Activated CD4-positive, CD25-positive, alpha-beta regulatory T cell treated with anti-CD3 and anti-CD28 coated beads, Interleukin-2, amount 50 U/mL, for 24 hours (primary cell): ENCODE measurements at regions not wholly inside any gene's neighbourhood (a gene's known extent, or its start where the extent isn't known, plus 50 kb on each side); places are given as distances from the start of the nearest gene placed in this dataset.
"Not testable (repeated sequence)": the region's sequence is repeated elsewhere in the genome, so short reads cannot be mapped to it uniquely, and the experiment has no call there.

Experiments used
- ATAC-seq, 2 donors: fragments of 150-1000 bp; cut with Tn5 transposase; one replicate each; pipeline ENCODE4 v1.10.0; 2021; ENCODE audit warnings: mild to moderate bottlenecking in 1 of 2, moderate library complexity in 1 of 2

GRCh38 chr9:135343837-135344522 is 135.6 kb upstream of the PPP1R26 start:
- no peak for ATAC-seq

- ATAC-seq, result no peak
These were observed 135.1 kb upstream of the PPP1R26 start for GRCh38 chr9:135344523-135344901.

- ATAC-seq, result no peak
These were observed 134.6 kb upstream of the PPP1R26 start for GRCh38 chr9:135344915-135345500.

GRCh38 chr9:135345775-135346433 is 133.7 kb upstream of the PPP1R26 start:
- ATAC-seq, result no peak

GRCh38 chr9:135346438-135347050 is 133.0 kb upstream of the PPP1R26 start:
- no peak for ATAC-seq

GRCh38 chr9:135347461-135347860 is 132.1 kb upstream of the PPP1R26 start:
- no peak for ATAC-seq

- no peak for ATAC-seq
These were observed 131.3 kb upstream of the PPP1R26 start for GRCh38 chr9:135348076-135348787.

- no peak for ATAC-seq
These were observed 130.8 kb upstream of the PPP1R26 start for GRCh38 chr9:135348788-135349150.

- ATAC-seq, result no peak
These were observed 130.2 kb upstream of the PPP1R26 start for GRCh38 chr9:135349212-135350002.

GRCh38 chr9:135350003-135350315 is 129.6 kb upstream of the PPP1R26 start:
- ATAC-seq, result no peak

GRCh38 chr9:135353935-135354334 is 125.6 kb upstream of the PPP1R26 start:
- ATAC-seq, result no peak

GRCh38 chr9:135355521-135356011 is 124.0 kb upstream of the PPP1R26 start:
- no peak for ATAC-seq

- no peak for ATAC-seq
These were observed 123.6 kb upstream of the PPP1R26 start for GRCh38 chr9:135356021-135356420.

GRCh38 chr9:135356796-135357195 is 122.8 kb upstream of the PPP1R26 start:
- no peak for ATAC-seq

- ATAC-seq, result no peak
These were observed 121.6 kb upstream of the PPP1R26 start for GRCh38 chr9:135357863-135358551.

GRCh38 chr9:135358552-135358940 is 121.0 kb upstream of the PPP1R26 start:
- ATAC-seq, result no peak

GRCh38 chr9:135359764-135360163 is 119.8 kb upstream of the PPP1R26 start:
- ATAC-seq, result no peak

- no peak for ATAC-seq
These were observed 119.0 kb upstream of the PPP1R26 start for GRCh38 chr9:135360617-135361016.

- ATAC-seq, result not testable (repeated sequence)
These were observed 117.9 kb upstream of the PPP1R26 start for GRCh38 chr9:135361668-135362067.

GRCh38 chr9:135363596-135363995 is 116.0 kb upstream of the PPP1R26 start:
- ATAC-seq, result no peak

- ATAC-seq, result no peak
These were observed 114.4 kb upstream of the PPP1R26 start for GRCh38 chr9:135365013-135365768.
